IMR-90 (cell line): ENCODE measurements at regions not wholly inside any gene's neighbourhood (a gene's known extent, or its start where the extent isn't known, plus 50 kb on each side); places are given as distances from the start of the nearest gene placed in this dataset.

Experiments used
- ATAC-seq: fragments of 200-7000 bp; cut with Tn5 transposase; 2 replicates; pipeline ENCODE4 v1.9.1; 2020; ENCODE audit warnings: low read depth, mild to moderate bottlenecking, moderate library complexity
- BruUV-seq: library from RNA; stranded (reverse); fragments of 400-500 nt; replicated peaks from 2 replicates; lab custom pipeline; 2021; lab: Mats Ljungman, UMichigan
- CTCF ChIA-PET: fragments of 300-600 bp; formaldehyde crosslinking; extraction: SDS; loops from one replicate; lab custom pipeline; 2021; ENCODE audit warnings: antibody characterized with exemption; lab: Yijun Ruan, JAX
- POLR2A ChIA-PET: fragments of 300-600 bp; sonication (Branson Sonifier 250); formaldehyde crosslinking; loops from one replicate; lab custom pipeline; 2022; ENCODE audit warnings: antibody characterized with exemption; ENCODE audit not compliant: unreplicated experiment; lab: Charles Lee
- DNase-seq: peaks from one replicate; pipeline ENCODE4 v3.0.0; 2013
- H2AFZ ChIP-seq: replicated peaks from 2 replicates; pipeline ENCODE3; 2013; ENCODE audit warnings: low read length, mild to moderate bottlenecking; ENCODE audit not compliant: poor library complexity
- H2AK5ac ChIP-seq: 2 replicates; pipeline ENCODE4 v1.6.1; 2013; ENCODE audit warnings: low read depth, low read length, inconsistent platforms
- H2AK9ac ChIP-seq: replicated peaks from 2 replicates; pipeline ENCODE3; 2013; ENCODE audit warnings: mild to moderate bottlenecking, low read depth, low read length, moderate library complexity; ENCODE audit not compliant: poor library complexity
- H2BK120ac ChIP-seq: 2 replicates; pipeline ENCODE4 v1.6.1; 2013; ENCODE audit warnings: low read depth, low read length, inconsistent platforms
- H2BK15ac ChIP-seq: 3 replicates; pipeline ENCODE4 v1.6.1; 2013; ENCODE audit warnings: low read depth, low read length, inconsistent platforms
- H2BK20ac ChIP-seq: 2 replicates; pipeline ENCODE4 v1.6.1; 2013; ENCODE audit warnings: low read depth, mild to moderate bottlenecking, inconsistent platforms, low read length, moderate library complexity
- H2BK5ac ChIP-seq: 2 replicates; pipeline ENCODE4 v1.6.1; 2013; ENCODE audit warnings: mild to moderate bottlenecking, low read depth, low read length, inconsistent platforms; ENCODE audit not compliant: poor library complexity, severe bottlenecking
- H3K14ac ChIP-seq: replicated peaks from 2 replicates; pipeline ENCODE4 v1.6.1; 2013; ENCODE audit warnings: low read depth, low read length, inconsistent platforms
- H3K18ac ChIP-seq: 2 replicates; pipeline ENCODE4 v1.6.1; 2013; ENCODE audit warnings: low read depth, low read length, control low read depth
- H3K23ac ChIP-seq: 2 replicates; pipeline ENCODE4 v1.6.1; 2013; ENCODE audit warnings: low read depth, low read length, inconsistent platforms
- H3K27ac ChIP-seq: 2 replicates; pipeline ENCODE4 v1.5.1; 2013; ENCODE audit warnings: mild to moderate bottlenecking, control low read depth, low read length; ENCODE audit not compliant: insufficient read depth
- H3K27me3 ChIP-seq: 2 replicates; pipeline ENCODE4 v1.6.1; 2013; ENCODE audit warnings: low read length; ENCODE audit not compliant: control insufficient read depth, insufficient read depth
- H3K36me3 ChIP-seq: 2 replicates; pipeline ENCODE4 v1.6.1; 2013; ENCODE audit warnings: low read length, mixed read lengths; ENCODE audit not compliant: control insufficient read depth, insufficient read depth
- H3K4ac ChIP-seq: 2 replicates; pipeline ENCODE4 v1.6.1; 2013; ENCODE audit warnings: low read depth, low read length, inconsistent platforms
- H3K4me1 ChIP-seq: 2 replicates; pipeline ENCODE4 v1.6.1; 2013; ENCODE audit warnings: low read length, mixed read lengths; ENCODE audit not compliant: control insufficient read depth, insufficient read depth
- H3K4me2 ChIP-seq: 2 replicates; pipeline ENCODE4 v1.6.1; 2013; ENCODE audit warnings: low read depth, mild to moderate bottlenecking, control low read depth, low read length, moderate library complexity
- H3K4me3 ChIP-seq: 2 replicates; pipeline ENCODE4 v1.5.1; 2013; ENCODE audit warnings: low read depth, mild to moderate bottlenecking, control low read depth, low read length, moderate library complexity; ENCODE audit not compliant: insufficient read depth
- H3K56ac ChIP-seq: 2 replicates; pipeline ENCODE4 v1.6.1; 2013; ENCODE audit warnings: low read length, inconsistent platforms; ENCODE audit not compliant: insufficient read depth; ENCODE audit errors: extremely low read depth
- H3K79me1 ChIP-seq, 2 experiments: 2 replicates each; pipeline ENCODE4 v1.6.1; 2013; ENCODE audit warnings: low read length in 2 of 2, inconsistent platforms in 1 of 2, low read depth in 1 of 2
- H3K9ac ChIP-seq: 2 replicates; pipeline ENCODE4 v1.6.1; 2013; ENCODE audit warnings: low read depth, low read length, control low read depth
- H3K9me1 ChIP-seq: 2 replicates; pipeline ENCODE4 v1.6.1; 2013; ENCODE audit warnings: low read length, inconsistent platforms; ENCODE audit not compliant: insufficient read depth
- H3K9me3 ChIP-seq: 2 replicates; pipeline ENCODE4 v1.6.1; 2013; ENCODE audit warnings: low read length; ENCODE audit not compliant: control insufficient read depth, insufficient read depth
- H4K20me1 ChIP-seq: 2 replicates; pipeline ENCODE4 v1.6.1; 2013; ENCODE audit warnings: low read length, inconsistent platforms; ENCODE audit not compliant: insufficient read depth
- H4K5ac ChIP-seq: 2 replicates; pipeline ENCODE4 v1.6.1; 2013; ENCODE audit warnings: mild to moderate bottlenecking, low read depth, low read length, control low read depth
- H4K8ac ChIP-seq, 2 experiments: 2 replicates each; pipeline ENCODE4 v1.6.1; 2013; ENCODE audit warnings: low read depth in 2 of 2, low read length in 2 of 2, control low read depth in 1 of 2, inconsistent platforms in 1 of 2
- H4K91ac ChIP-seq: 2 replicates; pipeline ENCODE4 v1.6.1; 2013; ENCODE audit warnings: low read depth, low read length, inconsistent platforms; ENCODE audit not compliant: insufficient read depth
- CEBPB ChIP-seq: IDR thresholded peaks from 2 replicates; pipeline ENCODE4 v1.6.1; 2012; ENCODE audit warnings: low read depth, low read length, improper control_type of control experiment
- FOS ChIP-seq: fragments of 150-350 bp; IDR thresholded peaks from 2 replicates; pipeline ENCODE4 v1.6.1; 2016; ENCODE audit warnings: low read depth, low read length
- MAZ ChIP-seq: IDR thresholded peaks from 2 replicates; pipeline ENCODE4 v1.6.1; 2012; ENCODE audit warnings: low read depth, mild to moderate bottlenecking, low read length, improper control_type of control experiment, moderate library complexity, borderline replicate concordance
- NFE2L2 ChIP-seq: fragments of 150-350 bp; IDR thresholded peaks from 2 replicates; pipeline ENCODE4 v1.6.1; 2016; ENCODE audit warnings: low read depth, mild to moderate bottlenecking, low read length
- WGBS, 2 experiments: methylation state at CpG; one replicate each; pipeline versions ENCODE4 v1.1.5 to v1.1.7; 2013; ENCODE audit warnings: missing lambda C conversion rate in 2 of 2; ENCODE audit not compliant: insufficient read length in 1 of 2; ENCODE audit errors: extremely low coverage in 2 of 2; 5-methylcytosine and 5-hydroxymethylcytosine counted together
- dilution Hi-C: fragments of 300-500 bp; cut with HindIII; formaldehyde crosslinking; loops from one replicate; pipeline ENCODE4 v1.14.3; 2018; ENCODE audit warnings: low sequenced_read_pairs; ENCODE audit not compliant: unreplicated experiment
- in situ Hi-C: fragments of 300-500 bp; cut with MboI; formaldehyde crosslinking; loops from 3 replicates; pipeline ENCODE4 v1.14.3; 2019; ENCODE audit warnings: low sequenced_read_pairs, inconsistent platforms, mixed read lengths
- intact Hi-C: fragments of 100-400 bp; cut with micrococcal nuclease; formaldehyde crosslinking; loops from 2 replicates; pipeline ENCODE4 v1.10.0; 2022
- TF ChIP-seq, protein P1 (sequence below): fragments of 150-350 bp; IDR thresholded peaks from 2 replicates; pipeline ENCODE4 v1.6.1; 2016; ENCODE audit warnings: low read depth, mild to moderate bottlenecking, low read length, moderate library complexity, borderline replicate concordance
- TF ChIP-seq, protein P2 (sequence below): fragments of 150-350 bp; IDR thresholded peaks from 2 replicates; pipeline ENCODE4 v1.6.1; 2017; ENCODE audit warnings: mild to moderate bottlenecking, antibody characterized with exemption, low read length, low read depth

DNA sequence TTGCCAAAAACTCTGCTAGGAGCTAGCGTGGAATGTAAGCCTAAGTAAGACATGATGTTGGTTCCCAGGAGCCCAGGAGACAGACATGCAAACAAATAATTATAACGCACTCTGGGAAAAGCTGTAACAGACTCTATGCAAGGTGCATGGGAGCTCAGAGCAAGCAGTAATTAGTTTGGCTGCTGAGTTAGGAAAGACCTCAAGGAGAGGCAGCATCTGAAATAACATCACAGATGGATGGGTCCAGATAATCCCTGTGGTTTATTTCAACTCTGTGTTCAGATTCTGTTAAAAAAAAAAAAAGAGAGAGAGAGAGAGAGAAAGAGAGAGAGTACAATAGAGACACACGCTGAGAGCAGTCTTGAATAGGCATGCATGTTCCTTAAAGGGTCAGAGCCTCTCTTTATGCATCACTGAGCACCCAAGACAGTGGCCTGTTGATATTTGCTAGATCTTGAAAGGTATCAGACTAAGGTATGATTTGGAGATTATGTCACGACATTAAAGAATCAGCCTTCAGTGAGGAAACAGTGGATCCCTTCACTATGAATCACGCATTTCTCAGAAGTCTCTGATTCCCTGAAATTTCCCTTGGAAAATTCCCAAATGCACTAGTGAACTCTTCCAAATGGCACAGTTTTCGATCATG lies 124.4 kb upstream of the LIPC start:
- no peak overlapping the region for H4K91ac ChIP-seq
- H4K20me1 ChIP-seq: no peaks in the 10 kb centered on the region
- in situ Hi-C loops: no loop called here
- peak overlapping the region; percentile 22; the same call in 1 of the 2 replicates for H3K4ac ChIP-seq
- H3K36me3 ChIP-seq: no peaks in the 10 kb centered on the region
- no peak overlapping the region; the same call in 1 of the 2 replicates for H3K18ac ChIP-seq
- dilution Hi-C loops: no loop called here
- peak overlapping the region in 1 of 2 experiments; percentile 72; a peak in 2 of 4 replicates for H4K8ac ChIP-seq
- no peak overlapping the region for H3K9ac ChIP-seq
- no peak overlapping the region for H2AFZ ChIP-seq
- intact Hi-C loops: no loop called here
- ATAC-seq (peak; percentile 56), DNase-seq (peak; percentile 77)
- CTCF ChIA-PET: no interaction called here
- peak overlapping the region; percentile 75; the same call in 1 of the 3 replicates for H2BK15ac ChIP-seq
- no peak overlapping the region for H4K5ac ChIP-seq
- H2AK5ac ChIP-seq: no peak overlapping the region
- TF ChIP-seq MAZ: no peak
- TF ChIP-seq FOS: no peak
- peak; percentile 31; the same call in 1 of the 2 replicates for TF ChIP-seq CEBPB
- TF ChIP-seq, protein P1, sequence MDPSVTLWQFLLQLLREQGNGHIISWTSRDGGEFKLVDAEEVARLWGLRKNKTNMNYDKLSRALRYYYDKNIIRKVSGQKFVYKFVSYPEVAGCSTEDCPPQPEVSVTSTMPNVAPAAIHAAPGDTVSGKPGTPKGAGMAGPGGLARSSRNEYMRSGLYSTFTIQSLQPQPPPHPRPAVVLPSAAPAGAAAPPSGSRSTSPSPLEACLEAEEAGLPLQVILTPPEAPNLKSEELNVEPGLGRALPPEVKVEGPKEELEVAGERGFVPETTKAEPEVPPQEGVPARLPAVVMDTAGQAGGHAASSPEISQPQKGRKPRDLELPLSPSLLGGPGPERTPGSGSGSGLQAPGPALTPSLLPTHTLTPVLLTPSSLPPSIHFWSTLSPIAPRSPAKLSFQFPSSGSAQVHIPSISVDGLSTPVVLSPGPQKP: no peak
- TF ChIP-seq, protein P2, sequence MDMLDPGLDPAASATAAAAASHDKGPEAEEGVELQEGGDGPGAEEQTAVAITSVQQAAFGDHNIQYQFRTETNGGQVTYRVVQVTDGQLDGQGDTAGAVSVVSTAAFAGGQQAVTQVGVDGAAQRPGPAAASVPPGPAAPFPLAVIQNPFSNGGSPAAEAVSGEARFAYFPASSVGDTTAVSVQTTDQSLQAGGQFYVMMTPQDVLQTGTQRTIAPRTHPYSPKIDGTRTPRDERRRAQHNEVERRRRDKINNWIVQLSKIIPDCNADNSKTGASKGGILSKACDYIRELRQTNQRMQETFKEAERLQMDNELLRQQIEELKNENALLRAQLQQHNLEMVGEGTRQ: no peak
- no peak for TF ChIP-seq NFE2L2
- BruUV-seq: no TSS peak
- no peak overlapping the region for H2AK9ac ChIP-seq
- no CpG with 5 or more reads among the region's 6 CpGs for WGBS, 2 experiments
- peak overlapping the region; percentile 32; the same call in 1 of the 2 replicates for H3K14ac ChIP-seq
- H3K23ac ChIP-seq: no peak overlapping the region
- no peaks in the 10 kb centered on the region for H3K79me1 ChIP-seq
- H3K4me3 ChIP-seq: no peak overlapping the region
- H2BK120ac ChIP-seq: peak overlapping the region; percentile 62
- H3K9me3 ChIP-seq: no peaks in the 10 kb centered on the region
- no peak overlapping the region for H3K56ac ChIP-seq
- H3K27ac ChIP-seq: no peak overlapping the region
- H3K4me1 ChIP-seq: peaks cover 13% of the 10 kb centered on the region
- H2BK20ac ChIP-seq: peak overlapping the region; percentile 60
- H3K9me1 ChIP-seq: peaks cover 6% of the 10 kb centered on the region; the same call in 1 of the 2 replicates
- no peaks in the 10 kb centered on the region for H3K27me3 ChIP-seq
- peak overlapping the region; percentile 69 for H3K4me2 ChIP-seq
- POLR2A ChIA-PET: no interaction called here
- H2BK5ac ChIP-seq: no peak overlapping the region
